Activated CD4-positive, alpha-beta T cell treated with anti-CD3 and anti-CD28 coated beads for 24 hours (primary cell): ENCODE measurements at regions not wholly inside any gene's neighbourhood (a gene's known extent, or its start where the extent isn't known, plus 50 kb on each side); places are given as distances from the start of the nearest gene placed in this dataset.

Experiments
- DNase-seq, 2 donors: peaks; one replicate each; pipeline ENCODE4 v3.0.0-alpha.2; 2020; ENCODE audit warnings: low read depth in 2 of 2

DNA sequence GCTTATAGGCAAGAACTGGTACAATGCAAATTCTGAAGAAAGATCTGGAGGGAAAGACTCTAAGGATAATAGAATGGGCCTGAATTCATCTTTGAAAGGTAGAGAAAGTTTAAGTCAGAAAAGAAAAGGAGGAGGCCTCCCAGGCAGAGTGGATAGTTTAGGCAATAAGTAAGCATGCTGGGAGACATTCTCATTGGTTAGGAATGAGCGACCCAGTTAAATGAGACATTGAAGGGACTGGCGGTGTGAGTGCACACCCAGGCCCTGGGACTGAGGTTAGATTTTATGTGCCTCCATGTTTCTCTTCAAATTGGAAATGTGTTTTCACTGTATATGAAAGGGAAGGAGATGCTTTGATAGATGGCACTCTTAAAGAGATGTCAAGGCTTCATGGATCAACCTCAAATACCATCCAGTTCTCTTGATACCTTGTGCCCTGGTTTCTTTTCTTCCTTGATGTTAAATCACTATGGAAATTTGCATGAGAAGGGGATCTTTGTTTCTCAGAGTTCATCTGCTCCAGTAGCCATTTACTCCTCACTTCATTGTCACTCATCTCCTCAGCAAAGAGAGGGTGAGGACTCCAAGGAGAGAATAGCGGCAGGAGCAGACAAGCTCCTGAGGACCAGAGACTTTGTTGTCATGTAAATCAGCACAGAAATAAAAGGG lies 584.2 kb upstream of the INTU start:
- no peak for DNase-seq

DNA sequence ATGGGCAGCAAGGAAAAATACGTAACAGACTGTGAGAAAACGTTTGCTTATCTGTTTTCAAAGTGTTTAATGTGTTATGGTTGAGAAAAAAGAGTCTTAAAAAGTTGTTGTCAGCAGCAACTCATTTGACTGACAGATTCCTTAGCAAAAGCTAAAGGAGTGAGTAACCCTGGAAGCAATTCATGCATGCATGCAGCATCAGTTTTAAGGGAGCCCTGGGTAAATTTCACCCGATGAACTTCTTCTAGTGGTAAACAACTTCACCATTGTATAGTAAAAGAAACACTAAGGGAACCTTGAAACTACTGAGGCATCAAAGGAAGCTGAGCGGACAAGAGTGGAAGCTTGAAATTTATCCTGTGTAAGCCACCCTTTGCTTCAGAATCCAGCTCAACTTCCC lies 583.2 kb upstream of the INTU start:
- DNase-seq = no peak

DNA sequence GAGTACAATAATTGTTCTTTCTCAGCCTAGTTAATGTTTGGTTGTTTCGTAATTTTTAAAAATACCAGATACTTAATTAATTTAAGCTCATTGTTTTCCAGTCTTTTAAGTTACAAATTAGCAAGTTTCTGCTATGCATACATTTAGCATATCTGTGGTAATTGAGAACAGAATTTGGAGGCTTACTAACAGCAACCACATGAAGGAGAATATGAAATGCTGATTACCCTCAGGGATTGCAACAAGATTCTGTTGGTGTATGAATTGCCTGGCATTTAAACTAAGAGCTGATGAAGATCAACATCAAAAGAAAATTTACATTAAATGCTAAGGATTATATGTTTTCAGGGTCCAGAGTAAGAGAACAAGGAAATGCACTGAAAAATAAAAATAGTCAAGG lies 580.0 kb upstream of the INTU start:
- no peak for DNase-seq

DNA sequence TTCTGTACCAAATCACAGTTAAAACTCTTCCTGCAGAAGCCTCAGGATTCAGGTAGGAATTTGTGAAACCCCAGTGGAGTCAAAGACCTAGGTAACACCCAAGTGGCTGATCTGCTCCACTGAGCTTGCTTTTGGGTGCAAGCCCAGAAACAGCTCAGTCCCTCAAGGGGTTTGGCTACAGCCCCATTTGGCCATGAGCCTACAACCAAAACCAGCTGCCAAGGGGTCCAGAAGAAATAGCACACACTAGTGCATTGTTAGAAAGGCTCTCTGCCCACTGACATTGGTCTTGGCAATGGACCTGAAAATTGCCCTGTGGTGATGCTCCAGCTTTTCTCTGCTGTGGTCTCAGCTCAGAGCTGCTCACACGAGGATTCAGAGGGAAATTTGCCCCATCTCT lies 577.4 kb upstream of the INTU start:
- no peak for DNase-seq

DNA sequence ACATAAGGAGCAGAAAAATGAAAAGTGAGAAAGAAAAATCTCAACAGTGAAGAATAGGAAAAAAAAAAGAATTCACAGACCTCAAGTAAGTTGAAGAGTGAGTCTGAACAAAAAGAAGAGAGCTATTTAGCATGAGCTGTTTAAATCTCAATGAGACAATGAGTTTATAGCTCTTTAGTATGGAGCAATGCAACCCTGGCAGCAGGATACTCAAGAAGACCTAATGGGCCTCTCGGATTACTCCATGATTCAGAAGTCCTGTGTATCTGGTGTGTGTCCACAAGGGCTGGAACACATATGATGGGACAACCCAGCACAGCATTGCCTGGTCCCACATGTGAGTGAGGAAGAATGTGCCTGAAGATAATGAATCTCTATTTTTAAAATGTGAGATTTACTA lies 563.1 kb upstream of the INTU start:
- DNase-seq = no peak

DNA sequence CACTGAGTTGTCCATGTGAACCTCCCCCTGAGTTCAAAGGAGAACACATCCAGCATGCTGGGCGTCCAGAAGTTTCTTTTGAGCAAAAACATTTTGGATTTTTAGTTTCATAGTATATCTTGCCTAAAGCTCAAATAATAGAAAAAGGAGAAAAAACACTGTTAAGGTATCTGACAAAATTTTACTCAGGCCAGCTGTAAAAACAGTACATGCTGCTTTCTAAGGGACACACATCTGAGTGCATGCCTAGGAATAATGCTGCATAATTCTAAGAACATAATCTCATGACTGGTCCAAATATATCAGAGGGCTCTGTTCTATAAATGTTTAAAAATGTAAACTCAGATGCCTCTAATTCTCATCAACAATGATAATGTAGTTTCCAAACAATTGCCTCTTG lies 561.3 kb upstream of the INTU start:
- DNase-seq = no peak

DNA sequence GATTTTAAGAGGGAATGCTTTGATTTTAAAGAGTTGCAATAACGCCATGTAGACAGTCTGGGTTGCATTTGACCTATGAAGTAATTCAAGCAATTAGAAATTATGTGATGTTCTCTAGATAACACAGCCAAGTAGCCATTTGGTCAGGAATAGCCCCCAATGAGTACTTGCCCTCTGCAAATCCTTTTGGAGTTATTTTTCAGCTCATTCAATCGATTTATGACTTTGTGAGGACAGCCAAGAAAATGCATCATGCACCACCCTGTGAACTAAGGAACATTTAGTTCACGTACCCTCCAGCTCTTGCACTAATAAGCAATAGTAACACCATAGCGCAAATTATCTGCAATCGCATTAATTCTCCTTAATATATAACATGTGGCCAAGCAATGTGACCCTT lies 552.6 kb upstream of the INTU start:
- no peak for DNase-seq

DNA sequence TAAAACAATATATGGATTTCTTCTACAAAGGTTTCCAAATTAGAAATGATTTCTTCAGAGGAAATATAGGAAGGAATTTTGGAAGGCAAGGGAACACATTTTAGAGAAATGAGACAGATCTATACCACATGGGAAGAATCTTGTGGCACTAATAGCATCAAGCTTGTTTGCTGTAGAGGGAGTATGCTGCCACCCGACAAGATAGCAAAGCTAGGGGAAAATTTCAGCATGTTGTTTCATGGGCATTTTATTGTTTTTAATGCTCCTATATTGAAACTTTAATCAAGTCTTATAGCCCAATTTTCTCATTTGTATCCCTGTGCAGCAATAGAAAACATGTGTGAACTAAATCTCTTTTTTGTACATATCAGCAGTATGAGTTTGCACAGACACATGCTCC lies 551.7 kb upstream of the INTU start:
- DNase-seq = no peak

DNA sequence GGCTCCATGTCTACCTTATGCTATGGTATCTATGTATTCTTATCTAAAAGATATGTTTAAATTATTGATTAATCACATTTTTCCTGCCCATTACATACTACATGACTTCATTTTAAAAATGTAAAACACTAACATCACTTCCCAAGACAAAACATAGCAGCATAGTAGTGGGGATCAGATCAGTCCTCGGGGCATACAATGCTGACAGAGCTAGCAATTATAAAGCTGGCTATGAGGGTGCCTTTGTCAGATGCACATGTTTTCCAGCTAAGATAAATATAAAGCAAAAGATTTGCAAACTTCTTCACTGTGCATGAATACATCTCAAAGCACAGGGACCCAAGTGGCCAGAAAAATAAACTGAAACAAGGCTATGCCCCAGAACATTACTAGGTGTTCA lies 549.8 kb upstream of the INTU start:
- no peak for DNase-seq

DNA sequence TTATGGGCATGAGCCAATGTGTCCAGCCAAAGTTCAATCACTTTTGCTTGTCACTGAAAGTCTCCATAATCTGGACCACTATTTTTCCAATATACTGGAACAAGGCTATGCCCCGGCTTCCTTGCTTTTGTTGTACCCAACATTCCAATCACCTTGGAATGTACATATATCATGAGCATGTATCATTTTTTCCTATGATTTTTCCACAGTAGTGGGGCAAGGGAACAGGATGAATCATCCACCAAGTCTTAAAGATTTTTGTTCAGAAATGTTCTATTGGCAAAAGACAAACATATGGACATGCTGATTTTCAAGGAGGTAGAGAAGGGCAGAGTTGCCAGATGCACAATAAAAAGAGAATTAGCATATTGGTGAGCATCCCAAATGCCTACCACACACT lies 548.1 kb upstream of the INTU start:
- no peak for DNase-seq

DNA sequence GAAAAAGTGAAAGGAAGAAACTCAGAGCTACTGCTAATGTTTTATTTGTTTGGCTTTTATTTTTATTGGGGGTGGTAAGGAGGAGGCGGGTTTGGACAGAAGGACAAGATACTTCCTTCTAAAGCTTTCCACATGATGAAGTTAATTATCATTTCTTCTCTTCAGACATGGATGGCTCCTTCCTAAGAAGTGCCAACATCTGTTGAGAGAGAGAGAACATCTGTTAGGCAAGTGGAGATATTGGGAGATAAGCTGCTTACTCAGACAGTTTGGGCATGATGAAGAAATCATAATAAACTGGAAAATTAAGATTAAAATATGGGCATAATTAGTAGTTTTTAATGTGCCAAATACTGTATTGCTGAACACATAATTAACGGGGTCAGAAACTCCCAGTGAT lies 535.7 kb upstream of the INTU start:
- DNase-seq = no peak

DNA sequence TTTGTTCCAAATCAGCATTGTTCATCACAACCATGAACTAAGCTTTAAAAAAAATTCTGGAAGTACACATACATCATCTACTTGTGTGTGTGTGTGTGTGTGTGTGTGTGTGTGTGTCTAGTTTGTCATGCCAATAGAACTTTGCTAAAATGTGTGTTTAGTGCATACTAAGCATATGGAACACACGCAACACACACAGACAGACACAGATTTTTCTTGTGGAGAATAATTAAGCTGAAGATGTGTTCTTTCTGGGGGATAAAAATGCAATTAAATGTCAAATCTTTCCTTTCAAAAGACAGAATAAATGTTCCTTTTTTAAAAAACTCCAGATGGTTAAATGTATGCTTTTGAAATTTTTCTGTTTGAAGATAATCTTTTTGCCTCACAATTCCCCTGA lies 530.4 kb upstream of the INTU start:
- no peak for DNase-seq

DNA sequence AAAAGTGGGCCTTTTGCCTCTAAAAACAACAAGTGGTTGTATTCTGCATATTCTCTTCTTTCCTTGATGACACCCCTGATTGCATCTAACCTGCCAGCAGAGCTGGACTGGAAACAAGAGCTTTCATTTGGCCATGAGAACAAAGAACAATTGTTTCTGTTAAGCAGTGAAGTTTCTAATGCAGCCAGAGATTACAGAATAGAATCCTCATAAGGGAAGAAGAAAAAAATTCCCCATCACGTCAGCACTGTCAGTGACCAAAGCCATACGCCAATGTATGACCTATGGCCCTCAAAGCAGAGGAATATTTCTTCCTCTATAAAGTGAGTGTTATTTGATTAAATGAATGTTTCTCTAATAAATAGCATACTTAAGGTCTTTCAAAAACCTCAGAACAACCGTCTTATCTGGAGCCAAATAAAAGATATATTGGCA lies 529.1 kb upstream of the INTU start:
- DNase-seq = no peak

DNA sequence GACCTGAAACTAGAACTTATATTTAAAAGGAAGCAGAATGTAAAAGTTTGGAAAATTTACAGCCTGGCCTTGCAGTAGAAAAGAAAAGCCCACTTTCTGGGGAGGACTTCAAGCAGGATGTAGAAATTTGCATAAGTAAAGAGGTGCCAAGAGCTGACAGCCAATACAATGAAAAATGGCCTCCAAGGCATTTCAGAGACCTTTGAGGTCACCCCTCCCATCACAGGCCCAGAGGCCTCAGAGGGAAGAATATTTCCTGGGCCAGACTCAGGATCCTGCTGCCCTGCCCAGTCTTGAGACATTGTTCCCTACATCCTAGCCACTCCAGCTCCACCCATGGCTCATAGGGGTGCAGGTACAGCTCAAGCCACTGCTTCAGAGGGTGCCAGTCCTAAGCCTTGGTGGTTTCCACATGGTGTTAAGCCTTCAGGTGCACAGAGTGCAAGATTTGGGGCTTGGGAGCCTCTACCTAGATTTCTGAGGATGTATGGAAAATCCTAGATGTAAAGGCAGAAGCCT lies 518.9 kb upstream of the INTU start:
- DNase-seq = no peak

DNA sequence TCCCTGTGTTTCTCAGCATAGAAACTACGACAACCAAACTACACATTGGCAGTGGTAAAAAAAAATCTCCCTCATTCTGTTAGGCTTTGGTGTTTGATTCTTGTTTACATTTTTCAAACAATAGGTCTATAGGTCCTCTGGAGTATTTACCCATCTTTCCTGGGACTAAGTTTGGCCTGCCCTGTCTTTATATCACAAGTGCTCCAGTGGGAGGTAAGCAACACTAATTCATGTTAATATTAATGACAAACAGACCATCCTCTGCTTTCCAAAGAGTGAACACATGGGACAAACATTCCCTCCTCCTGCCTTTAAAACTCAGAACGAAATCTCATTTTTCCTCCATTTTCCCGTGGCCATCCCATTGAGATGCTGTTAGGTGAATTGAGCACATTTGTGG lies 514.1 kb upstream of the INTU start:
- no peak for DNase-seq

DNA sequence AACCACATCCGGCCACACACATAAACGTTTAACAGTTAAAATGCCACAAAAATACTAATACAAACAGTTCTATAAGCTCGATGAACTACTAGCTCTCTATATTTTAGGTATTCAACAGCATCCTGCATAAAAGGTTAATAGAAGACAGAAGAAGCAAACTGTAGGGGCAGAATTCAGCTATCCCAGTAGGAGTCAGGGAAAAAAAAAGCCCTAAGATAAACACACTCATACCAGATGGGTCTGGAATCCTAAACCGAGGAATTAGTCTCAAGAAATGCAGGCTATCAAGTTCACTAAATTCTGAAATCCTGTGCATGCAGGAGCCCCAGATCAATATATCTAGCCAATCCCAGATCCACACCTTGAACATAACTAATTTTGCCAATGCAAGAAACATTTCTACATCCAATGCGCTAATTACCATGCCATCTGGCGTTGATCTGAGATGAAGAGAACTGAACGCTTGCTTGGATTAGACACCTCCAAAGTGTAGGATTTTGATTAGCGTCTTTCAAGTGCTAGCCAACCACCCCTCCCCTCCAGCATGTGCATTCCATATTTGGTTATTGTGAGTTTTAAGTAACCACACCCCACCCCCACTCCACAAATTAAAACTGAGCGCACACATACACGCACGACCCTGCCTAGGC lies 512.2 kb upstream of the INTU start:
- DNase-seq = no peak

DNA sequence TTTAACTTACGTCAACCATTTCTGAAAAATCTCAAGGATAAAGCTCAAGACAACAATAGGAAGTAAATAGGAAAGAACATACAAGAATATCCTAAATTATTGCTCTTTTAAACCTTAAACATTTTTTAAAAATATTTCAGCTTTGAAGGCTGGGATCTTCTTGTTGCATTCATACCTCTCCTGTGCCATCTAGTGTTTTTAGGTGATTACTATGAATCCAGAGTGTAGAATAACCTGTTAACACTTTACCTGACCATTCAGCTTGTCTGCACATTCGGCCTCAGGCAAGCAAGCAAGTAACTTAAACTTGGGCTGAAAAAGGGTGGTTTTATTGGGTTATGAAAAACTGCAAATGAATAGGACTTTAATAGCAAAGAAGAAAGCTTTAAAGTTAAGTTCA lies 507.8 kb upstream of the INTU start:
- DNase-seq = no peak

DNA sequence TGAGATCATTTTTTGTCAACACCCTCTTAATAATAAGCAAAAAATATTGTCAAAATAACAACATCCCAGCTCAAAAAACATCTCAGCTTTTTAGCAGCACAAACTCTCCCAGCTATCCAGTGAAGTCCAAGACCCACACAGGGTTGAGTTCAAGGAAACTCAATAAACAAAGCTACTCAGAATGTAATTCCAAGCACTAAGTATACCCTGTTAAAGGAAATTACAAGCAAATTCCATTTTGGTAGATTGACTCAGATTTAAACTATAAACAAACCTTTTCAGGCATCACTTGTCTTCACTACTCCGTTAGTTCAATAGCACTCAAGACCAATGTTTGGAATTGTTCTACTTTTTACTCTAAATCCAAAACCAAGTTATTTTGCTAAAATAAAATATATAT lies 506.0 kb upstream of the INTU start:
- no peak for DNase-seq

DNA sequence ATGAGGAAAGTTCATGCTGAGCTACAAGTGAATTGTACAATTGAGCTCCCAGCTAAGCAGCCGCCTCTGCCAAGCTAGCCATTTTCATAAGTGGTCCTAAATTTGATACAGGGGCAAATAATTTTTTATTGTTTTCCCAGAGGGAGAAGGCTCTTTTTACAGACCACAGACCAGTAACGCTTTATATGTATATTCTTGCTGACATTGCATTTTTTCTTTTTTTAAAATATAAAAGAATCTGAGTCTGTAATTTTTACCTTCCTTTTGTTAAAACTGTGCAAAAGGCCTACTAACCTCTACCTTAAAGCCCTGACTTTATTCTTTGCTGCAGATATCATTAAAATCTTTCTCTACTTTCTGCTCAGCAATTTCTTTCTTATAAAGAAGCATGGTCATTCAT lies 501.2 kb upstream of the INTU start:
- DNase-seq = no peak

DNA sequence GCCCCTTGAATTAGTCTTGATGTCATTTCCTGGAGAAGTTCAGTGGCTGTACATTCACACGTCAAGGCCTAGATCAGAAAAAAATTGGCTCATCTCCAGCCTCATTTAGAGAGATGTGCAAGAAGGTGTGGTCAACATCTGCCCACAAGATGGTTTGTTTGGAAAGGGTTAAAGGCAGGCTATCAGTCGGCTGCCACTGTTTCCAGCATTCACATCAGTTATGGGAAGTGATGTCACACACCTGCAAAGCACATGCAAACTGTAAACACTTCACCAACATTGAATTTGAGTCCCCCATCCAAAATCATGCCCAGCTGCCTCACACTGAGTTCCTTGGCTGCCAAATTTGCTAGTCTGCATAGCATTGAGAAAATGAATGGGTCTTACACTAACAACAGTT lies 498.3 kb upstream of the INTU start:
- no peak for DNase-seq

DNA sequence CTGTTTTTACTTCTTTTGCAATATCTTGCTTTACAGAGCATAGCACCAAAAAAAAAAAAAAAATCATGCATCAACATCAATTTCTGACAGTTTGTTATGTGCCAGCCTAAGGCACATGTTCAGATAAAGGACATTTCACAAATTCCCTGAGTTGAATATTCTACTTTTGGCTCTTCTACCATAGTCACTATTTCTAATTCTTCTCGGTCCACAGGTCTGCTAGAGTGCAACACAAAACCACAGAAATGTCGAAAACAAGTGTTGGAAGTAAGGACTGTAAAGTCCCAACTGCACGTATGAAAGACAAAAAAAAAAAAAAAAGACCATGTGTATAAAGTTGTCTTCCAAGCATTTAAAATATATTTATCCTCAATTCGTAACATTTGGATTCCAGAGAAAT lies 494.2 kb upstream of the INTU start:
- DNase-seq = no peak

DNA sequence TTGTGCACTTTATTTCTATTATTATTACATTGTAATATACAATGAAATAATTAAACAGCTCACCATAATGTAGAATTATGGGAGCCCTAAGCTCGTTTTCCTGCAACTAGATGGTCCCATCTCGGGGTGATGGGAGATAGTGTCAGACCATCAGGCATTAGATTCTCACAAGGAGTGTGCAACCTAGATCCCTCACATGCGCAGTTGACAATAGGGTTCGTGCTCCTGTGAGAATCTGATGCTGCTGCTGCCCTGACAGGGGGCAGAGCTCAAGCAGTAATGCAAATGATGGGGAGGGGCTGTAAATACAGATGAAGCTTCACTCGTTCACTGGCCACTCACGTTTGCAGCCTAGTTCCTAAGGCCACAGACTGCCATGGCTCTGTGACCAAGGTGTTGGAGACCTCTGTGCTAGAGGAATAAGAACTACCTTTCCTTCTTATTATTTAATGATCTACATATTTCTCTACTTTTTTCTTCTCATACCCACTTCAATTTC lies 492.9 kb upstream of the INTU start:
- DNase-seq = no peak

DNA sequence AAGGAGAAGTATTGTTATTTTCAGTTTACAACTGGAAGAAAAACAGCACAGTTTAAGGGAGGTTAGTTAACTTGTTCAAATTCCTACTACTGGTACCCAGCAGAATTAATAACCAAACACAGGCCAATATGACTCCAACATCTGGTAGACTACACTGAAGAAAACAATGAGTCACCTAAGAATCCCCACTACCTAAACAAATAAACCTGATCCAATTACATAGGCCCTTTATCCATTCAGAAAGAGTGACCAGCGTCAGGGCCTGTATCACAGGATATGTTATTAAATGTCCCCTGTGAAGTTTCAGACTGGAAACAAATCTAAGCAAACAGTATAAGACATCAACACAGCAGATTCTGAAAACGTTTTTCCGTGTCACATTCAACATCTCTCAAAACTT lies 492.5 kb upstream of the INTU start:
- DNase-seq = no peak

DNA sequence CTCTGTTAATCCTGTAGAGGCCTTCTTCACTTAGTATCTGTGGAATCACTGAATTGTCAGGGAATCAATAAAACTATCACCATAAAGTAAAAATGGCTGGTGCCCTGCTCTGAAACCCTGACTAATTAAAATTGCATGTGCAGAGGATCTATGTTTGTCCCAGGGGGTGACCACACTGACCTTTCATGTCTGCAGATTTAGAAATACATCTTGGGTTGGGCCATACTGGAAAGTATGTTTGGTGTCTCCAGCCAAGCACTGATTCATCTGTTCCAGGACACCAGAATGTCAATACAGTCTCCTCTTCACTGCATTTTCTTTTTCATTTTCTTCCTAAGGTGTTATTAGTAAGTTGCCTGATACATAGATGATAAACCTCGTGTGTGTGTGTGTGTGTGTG lies 490.9 kb upstream of the INTU start:
- no peak for DNase-seq
